ENCODE measurements at regions not wholly inside any gene's neighbourhood (a gene's known extent, or its start where the extent isn't known, plus 50 kb on each side); places are given as distances from the start of the nearest gene placed in this dataset.

DNA sequence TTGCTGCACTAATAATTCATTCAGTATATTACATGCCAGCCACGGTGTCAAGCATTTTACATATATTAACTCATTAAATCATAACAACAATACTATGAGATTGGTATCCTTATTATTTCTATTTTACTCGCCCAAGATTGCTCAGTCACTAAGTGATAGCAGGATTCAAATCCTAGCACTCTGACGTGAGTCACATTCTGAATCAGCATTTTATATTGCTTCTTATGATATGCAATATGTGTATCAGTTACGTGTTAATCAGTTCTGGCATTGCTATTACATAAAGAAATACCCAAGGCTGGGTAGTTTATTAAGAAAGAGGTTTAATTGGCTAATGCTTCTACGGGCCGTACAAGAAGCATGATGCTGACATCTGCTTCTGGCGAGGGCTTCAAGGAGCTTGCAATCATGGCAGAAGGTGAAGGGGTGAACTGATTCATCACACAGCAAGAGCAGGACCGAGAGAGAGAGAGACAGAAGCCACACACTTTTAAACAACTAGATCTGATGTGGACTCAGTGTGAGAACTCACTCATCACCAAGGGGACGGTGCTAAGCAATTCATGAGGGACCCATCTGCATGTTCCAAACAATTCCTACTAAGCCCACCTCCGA is 166.5 kb upstream of the TMCO5A start:
- TF ChIP-seq RAD21 (IDR thresholded peaks at IDR 0.05) (no peak), REST (IDR thresholded peaks at IDR 0.05) (no peak)
- TF ChIP-seq, protein P1, sequence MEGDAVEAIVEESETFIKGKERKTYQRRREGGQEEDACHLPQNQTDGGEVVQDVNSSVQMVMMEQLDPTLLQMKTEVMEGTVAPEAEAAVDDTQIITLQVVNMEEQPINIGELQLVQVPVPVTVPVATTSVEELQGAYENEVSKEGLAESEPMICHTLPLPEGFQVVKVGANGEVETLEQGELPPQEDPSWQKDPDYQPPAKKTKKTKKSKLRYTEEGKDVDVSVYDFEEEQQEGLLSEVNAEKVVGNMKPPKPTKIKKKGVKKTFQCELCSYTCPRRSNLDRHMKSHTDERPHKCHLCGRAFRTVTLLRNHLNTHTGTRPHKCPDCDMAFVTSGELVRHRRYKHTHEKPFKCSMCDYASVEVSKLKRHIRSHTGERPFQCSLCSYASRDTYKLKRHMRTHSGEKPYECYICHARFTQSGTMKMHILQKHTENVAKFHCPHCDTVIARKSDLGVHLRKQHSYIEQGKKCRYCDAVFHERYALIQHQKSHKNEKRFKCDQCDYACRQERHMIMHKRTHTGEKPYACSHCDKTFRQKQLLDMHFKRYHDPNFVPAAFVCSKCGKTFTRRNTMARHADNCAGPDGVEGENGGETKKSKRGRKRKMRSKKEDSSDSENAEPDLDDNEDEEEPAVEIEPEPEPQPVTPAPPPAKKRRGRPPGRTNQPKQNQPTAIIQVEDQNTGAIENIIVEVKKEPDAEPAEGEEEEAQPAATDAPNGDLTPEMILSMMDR (IDR thresholded peaks at IDR 0.05; ENCODE audit: low read depth, low read length, missing input control), result no peak

All from liver (tissue), 3 donors.